CD4-positive, CD25-positive, alpha-beta regulatory T cell (primary cell): ENCODE measurements at regions not wholly inside any gene's neighbourhood (a gene's known extent, or its start where the extent isn't known, plus 50 kb on each side); places are given as distances from the start of the nearest gene placed in this dataset.
A peak's percentile ranks its signal among the peaks of the same experiment; 100 is the strongest.

Source experiments
- ATAC-seq, 2 donors: fragments of 150-1000 bp; cut with Tn5 transposase; one replicate each; pipeline ENCODE4 v1.10.0; 2021; ENCODE audit warnings: low read depth in 2 of 2, moderate number of reproducible peaks in 2 of 2, moderate library complexity in 1 of 2
- DNase-seq, 3 donors: peaks; one replicate each; pipeline versions ENCODE4 v3.0.0 to v3.0.0-alpha.2; 2012 to 2022; ENCODE audit warnings: mixed read lengths in 1 of 3
- H3K27ac ChIP-seq: one replicate; pipeline ENCODE4 v1.7.0; 2013; ENCODE audit warnings: mild to moderate bottlenecking, low read length; ENCODE audit not compliant: insufficient read depth, poor library complexity, severe bottlenecking
- H3K27me3 ChIP-seq: one replicate; pipeline ENCODE4 v1.7.0; 2013; ENCODE audit warnings: low read length; ENCODE audit not compliant: control insufficient read depth, insufficient read depth
- H3K36me3 ChIP-seq: one replicate; pipeline ENCODE4 v1.7.0; 2013; ENCODE audit warnings: mild to moderate bottlenecking, low read length, moderate library complexity; ENCODE audit not compliant: control insufficient read depth, insufficient read depth
- H3K4me1 ChIP-seq: 2 replicates; pipeline ENCODE4 v1.7.0; 2013; ENCODE audit warnings: mild to moderate bottlenecking, low read length; ENCODE audit not compliant: insufficient read depth, control insufficient read depth, poor library complexity, severe bottlenecking
- H3K4me3 ChIP-seq: one replicate; pipeline ENCODE4 v1.7.0; 2013; ENCODE audit warnings: low read depth, mild to moderate bottlenecking, low read length, moderate library complexity
- H3K9me3 ChIP-seq, 2 experiments: 1 replicate in 1 of 2; 2 replicates in 1 of 2; pipeline ENCODE4 v1.7.0; 2013; ENCODE audit warnings: low read length in 2 of 2, mild to moderate bottlenecking in 1 of 2, moderate library complexity in 1 of 2; ENCODE audit not compliant: control insufficient read depth in 2 of 2
- H3K27ac Mint-ChIP-seq, 3 donors: one replicate each; pipeline ENCODE4 v1.8.0; 2020 to 2022; ENCODE audit warnings: mild to moderate bottlenecking in 3 of 3, mixed read lengths in 3 of 3, moderate library complexity in 2 of 3
- H3K27me3 Mint-ChIP-seq: one replicate; pipeline ENCODE4 v1.8.0; 2022; ENCODE audit warnings: mild to moderate bottlenecking, mixed read lengths
- H3K36me3 Mint-ChIP-seq: one replicate; pipeline ENCODE4 v1.8.0; 2020; ENCODE audit warnings: mixed read lengths
- H3K4me1 Mint-ChIP-seq, 4 donors: one replicate each; pipeline ENCODE4 v1.8.0; 2020 to 2022; ENCODE audit warnings: mixed read lengths in 4 of 4, mild to moderate bottlenecking in 1 of 4
- H3K4me3 Mint-ChIP-seq, 4 donors: one replicate each; pipeline ENCODE4 v1.8.0; 2020 to 2022; ENCODE audit warnings: mild to moderate bottlenecking in 4 of 4, mixed read lengths in 4 of 4, moderate library complexity in 3 of 4
- H3K9me3 Mint-ChIP-seq, 7 donors: one replicate each; pipeline ENCODE4 v1.8.0; 2020 to 2022; ENCODE audit warnings: mixed read lengths in 7 of 7, mild to moderate bottlenecking in 3 of 7, moderate library complexity in 2 of 7

DNA sequence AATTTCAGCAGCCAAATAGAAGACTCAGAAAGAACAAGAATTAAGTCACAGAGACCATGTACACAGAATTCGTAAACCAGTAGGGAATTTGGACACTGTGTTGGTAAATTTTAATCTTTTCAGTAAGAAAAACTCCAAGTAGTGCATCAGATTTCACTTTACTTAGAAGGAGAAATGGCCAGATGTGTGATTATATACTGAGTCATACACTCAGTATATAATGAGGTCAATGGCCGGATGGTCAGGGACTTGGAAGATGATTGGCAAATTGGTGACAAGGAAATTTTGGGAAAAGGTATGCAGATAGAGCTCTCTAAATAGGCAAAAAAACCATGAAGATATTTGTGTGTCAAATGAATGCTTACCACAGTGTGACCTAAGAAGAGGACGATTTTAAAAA is 399.8 kb upstream of the LRRC7 start:
- Mint-ChIP-seq H3K9me3 (peaks cover 3 to 40% (median 11%) of the 10 kb centered on the region in 7 donors), H3K27ac (no peak overlapping the region), H3K4me1 (no peaks in the 10 kb centered on the region), H3K27me3 (no peaks in the 10 kb centered on the region), H3K4me3 (no peak overlapping the region), H3K36me3 (no peaks in the 10 kb centered on the region)
- ATAC-seq: no peak
- no peaks in the 10 kb centered on the region for H3K27me3 ChIP-seq
- no peaks in the 10 kb centered on the region for H3K9me3 ChIP-seq
- no peaks in the 10 kb centered on the region for H3K36me3 ChIP-seq
- no peak overlapping the region for H3K4me3 ChIP-seq
- DNase-seq: no peak
- no peak overlapping the region for H3K27ac ChIP-seq
- no peaks in the 10 kb centered on the region for H3K4me1 ChIP-seq

DNA sequence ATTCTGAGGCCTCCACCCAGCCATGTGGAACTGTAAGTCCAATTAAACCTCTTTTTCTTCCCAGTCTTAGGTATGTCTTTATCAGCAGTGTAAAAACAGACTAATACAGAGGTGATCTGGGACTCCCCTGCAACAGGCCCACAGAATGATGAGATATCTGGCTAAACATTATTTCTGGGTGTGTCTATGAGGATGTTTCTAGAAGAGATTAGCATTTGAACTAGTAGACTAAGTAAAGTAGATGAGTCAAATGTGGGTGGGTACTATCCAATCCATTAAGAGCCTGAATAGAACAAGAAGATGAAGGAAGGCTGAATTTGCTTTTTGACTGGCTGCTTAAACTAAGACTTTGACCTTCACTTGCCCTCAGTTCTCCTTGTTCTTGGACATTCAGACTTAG is 396.5 kb upstream of the LRRC7 start:
- Mint-ChIP-seq H3K36me3 (no peaks in the 10 kb centered on the region), H3K4me3 (no peak overlapping the region), H3K4me1 (no peaks in the 10 kb centered on the region)

DNA sequence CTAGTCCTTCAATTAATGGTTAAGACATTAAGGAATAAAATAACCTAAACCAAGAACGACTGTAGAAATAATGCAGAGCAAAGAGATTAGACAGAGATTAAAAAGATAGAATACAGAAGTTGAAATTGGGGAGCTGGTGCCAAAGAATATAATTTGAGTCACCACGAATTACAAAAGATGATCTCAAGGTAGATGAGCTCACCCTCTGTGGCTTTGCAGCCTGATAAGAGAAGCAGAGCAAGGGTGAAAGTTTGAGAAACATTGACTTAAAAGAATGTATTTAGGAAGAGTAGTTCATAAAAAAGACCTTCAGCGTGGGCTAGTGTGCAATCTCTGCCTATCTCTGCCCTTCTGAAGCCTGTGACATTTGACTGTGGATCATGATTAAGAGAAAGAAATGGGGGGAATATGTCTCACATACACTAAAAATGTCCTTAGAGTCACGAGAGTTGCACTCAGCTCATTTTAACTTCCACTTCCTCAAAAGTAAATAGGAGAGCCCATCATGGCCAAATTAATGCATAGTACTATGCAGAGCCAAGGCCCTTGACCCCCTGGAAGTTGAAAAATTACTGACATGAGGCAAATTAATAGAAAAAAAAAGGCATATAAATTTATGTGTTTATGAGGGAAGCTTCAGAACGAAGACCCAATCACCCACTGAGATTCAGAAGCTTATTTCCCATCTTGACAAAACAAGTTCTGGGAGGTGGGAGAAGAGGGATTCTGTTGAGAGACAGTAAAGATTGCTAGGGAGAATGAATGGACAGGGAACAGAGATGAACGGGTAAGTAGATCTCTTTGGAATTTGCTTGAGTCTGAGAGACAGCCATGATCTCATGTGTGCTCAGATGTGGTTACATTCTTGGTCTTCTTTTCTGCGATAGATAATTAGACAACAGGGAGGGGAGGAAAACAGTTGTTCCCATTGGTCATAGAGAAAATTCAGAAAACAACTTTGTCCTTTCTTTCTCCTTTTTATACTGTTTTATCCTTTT is 395.4 kb upstream of the LRRC7 start:
- H3K27me3 ChIP-seq: no peaks in the 10 kb centered on the region
- Mint-ChIP-seq H3K27ac (no peak overlapping the region), H3K27me3 (no peaks in the 10 kb centered on the region), H3K4me1 (no peaks in the 10 kb centered on the region), H3K4me3 (peak overlapping the region in 1 of 4 donors; percentile 61), H3K36me3 (no peaks in the 10 kb centered on the region), H3K9me3 (peaks cover 4 to 30% (median 9%) of the 10 kb centered on the region in 7 donors)
- no peaks in the 10 kb centered on the region for H3K9me3 ChIP-seq
- H3K27ac ChIP-seq: no peak overlapping the region
- DNase-seq (no peak), ATAC-seq (no peak)
- no peaks in the 10 kb centered on the region for H3K4me1 ChIP-seq
- no peak overlapping the region for H3K4me3 ChIP-seq
- H3K36me3 ChIP-seq: no peaks in the 10 kb centered on the region

More for the DNA sequence above, 396.5 kb upstream of the LRRC7 start:
- Histone ChIP-seq H3K4me1 (no peaks in the 10 kb centered on the region), H3K36me3 (no peaks in the 10 kb centered on the region), H3K9me3 (no peaks in the 10 kb centered on the region), H3K4me3 (no peak overlapping the region), H3K27me3 (no peaks in the 10 kb centered on the region), H3K27ac (no peak overlapping the region)
- no peak overlapping the region for H3K27ac Mint-ChIP-seq
- no peaks in the 10 kb centered on the region for H3K27me3 Mint-ChIP-seq
- ATAC-seq: no peak
- DNase-seq: no peak
- peaks cover 4 to 35% (median 9%) of the 10 kb centered on the region in 7 donors for H3K9me3 Mint-ChIP-seq

DNA sequence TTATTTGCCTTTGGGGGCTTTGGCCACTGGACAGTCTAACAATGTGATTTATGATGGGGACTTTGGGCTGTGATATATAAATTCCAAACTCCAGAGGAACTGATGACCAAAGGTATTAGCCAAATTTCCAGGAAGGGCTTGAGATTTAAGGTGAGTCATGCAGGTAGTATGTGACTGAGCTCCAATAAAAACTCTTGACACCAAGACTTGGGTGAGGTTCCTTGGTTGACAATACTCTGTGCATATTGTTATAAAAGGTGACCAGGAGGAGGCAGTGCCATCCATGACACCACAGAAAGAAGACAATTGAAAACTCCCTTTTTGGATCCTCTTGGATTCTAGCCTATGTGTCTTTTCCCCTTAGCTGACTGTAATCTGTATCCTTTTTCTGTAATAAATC is 392.7 kb upstream of the LRRC7 start:
- ATAC-seq: no peak
- H3K4me1 ChIP-seq: no peaks in the 10 kb centered on the region
- H3K27me3 Mint-ChIP-seq: no peaks in the 10 kb centered on the region
- no peak overlapping the region for H3K27ac Mint-ChIP-seq
- H3K4me1 Mint-ChIP-seq: no peaks in the 10 kb centered on the region
- H3K36me3 ChIP-seq: no peaks in the 10 kb centered on the region
- H3K27ac ChIP-seq: no peak overlapping the region
- DNase-seq: no peak
- H3K4me3 ChIP-seq: no peak overlapping the region
- no peaks in the 10 kb centered on the region for H3K27me3 ChIP-seq
- no peak overlapping the region for H3K4me3 Mint-ChIP-seq
- H3K9me3 Mint-ChIP-seq: peaks cover 3 to 18% (median 4%) of the 10 kb centered on the region in 7 donors
- H3K36me3 Mint-ChIP-seq: no peaks in the 10 kb centered on the region
- H3K9me3 ChIP-seq: no peaks in the 10 kb centered on the region

DNA sequence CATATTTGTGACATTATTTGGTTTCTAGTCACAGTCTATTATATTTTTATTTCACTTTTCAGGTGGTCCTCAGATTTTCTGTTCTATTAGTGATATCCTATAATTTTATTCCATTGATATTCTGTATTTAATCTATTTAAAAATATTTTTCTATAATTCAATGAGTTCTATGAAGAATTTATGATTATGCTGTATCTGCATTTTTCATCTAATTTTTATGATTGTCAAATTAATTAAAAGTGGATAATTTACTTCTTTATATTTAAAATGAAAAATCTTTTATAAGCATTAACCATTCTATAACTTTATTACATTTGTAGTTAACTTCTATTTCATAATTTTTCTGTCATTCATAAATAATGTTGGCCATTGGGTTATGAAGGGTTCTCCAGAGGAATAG is 387.4 kb upstream of the LRRC7 start:
- no peak overlapping the region for H3K4me3 Mint-ChIP-seq
- no peaks in the 10 kb centered on the region for H3K4me1 ChIP-seq
- no peak overlapping the region for H3K27ac ChIP-seq
- H3K27me3 Mint-ChIP-seq: no peaks in the 10 kb centered on the region
- no peaks in the 10 kb centered on the region for H3K36me3 Mint-ChIP-seq
- no peaks in the 10 kb centered on the region for H3K36me3 ChIP-seq
- no peak overlapping the region for H3K27ac Mint-ChIP-seq
- no peaks in the 10 kb centered on the region for H3K4me1 Mint-ChIP-seq
- H3K4me3 ChIP-seq: no peak overlapping the region
- no peaks in the 10 kb centered on the region for H3K9me3 ChIP-seq
- no peak for ATAC-seq
- H3K9me3 Mint-ChIP-seq: peaks cover 0 to 5% (median 0%) of the 10 kb centered on the region in 7 donors
- H3K27me3 ChIP-seq: no peaks in the 10 kb centered on the region
- DNase-seq: no peak

DNA sequence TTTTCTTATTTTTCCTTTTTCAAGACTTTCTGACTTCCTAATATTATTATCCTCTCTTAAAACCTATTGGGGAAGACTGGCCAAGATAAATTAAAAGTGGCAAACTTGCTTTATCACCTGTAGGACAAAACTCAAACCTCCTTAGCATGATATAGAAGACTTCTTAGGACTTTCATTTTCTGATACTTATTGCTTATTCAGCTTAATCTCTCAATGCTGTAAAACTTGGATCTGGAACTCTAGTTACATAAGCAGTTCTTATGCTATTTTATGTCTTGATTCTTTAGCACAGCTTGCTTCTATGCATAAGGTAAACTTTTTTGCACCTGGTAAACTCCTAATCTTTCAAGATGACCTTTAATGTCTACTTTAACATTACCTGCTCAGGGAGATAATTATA is 382.3 kb upstream of the LRRC7 start:
- Mint-ChIP-seq H3K27ac (no peak overlapping the region), H3K4me3 (no peak overlapping the region), H3K27me3 (no peaks in the 10 kb centered on the region), H3K9me3 (peaks cover 0 to 8% (median 3%) of the 10 kb centered on the region in 7 donors), H3K36me3 (no peaks in the 10 kb centered on the region), H3K4me1 (no peaks in the 10 kb centered on the region)
- Histone ChIP-seq H3K4me3 (no peak overlapping the region), H3K9me3 (no peaks in the 10 kb centered on the region), H3K27ac (no peak overlapping the region), H3K4me1 (no peaks in the 10 kb centered on the region), H3K27me3 (no peaks in the 10 kb centered on the region), H3K36me3 (no peaks in the 10 kb centered on the region)
- DNase-seq (no peak), ATAC-seq (no peak)

DNA sequence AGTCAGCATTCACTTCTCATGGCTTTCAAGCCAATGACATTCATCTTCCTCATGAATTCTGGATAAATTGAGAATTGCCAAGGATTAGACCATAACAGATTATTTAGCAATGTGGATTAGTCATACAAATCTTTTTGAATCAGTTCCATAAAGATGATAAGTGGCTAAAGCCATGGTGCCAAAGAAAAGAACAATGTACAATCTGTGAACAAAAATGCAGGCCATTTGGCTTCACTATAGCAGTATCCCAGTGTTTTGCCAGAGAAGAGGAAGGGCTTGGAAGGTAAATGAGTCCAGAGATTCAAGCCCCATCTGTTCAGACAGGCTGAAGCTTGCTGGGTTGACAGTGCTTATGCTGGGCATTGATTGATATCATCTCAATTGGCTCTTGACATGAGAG is 376.4 kb upstream of the LRRC7 start:
- DNase-seq (no peak), ATAC-seq (no peak)
- no peaks in the 10 kb centered on the region for H3K36me3 ChIP-seq
- H3K27ac ChIP-seq: no peak overlapping the region
- no peak overlapping the region for H3K27ac Mint-ChIP-seq
- H3K9me3 ChIP-seq: no peaks in the 10 kb centered on the region
- no peaks in the 10 kb centered on the region for H3K27me3 ChIP-seq
- H3K27me3 Mint-ChIP-seq: no peaks in the 10 kb centered on the region
- no peaks in the 10 kb centered on the region for H3K4me1 Mint-ChIP-seq
- H3K4me3 Mint-ChIP-seq: no peak overlapping the region
- no peaks in the 10 kb centered on the region for H3K36me3 Mint-ChIP-seq
- no peaks in the 10 kb centered on the region for H3K4me1 ChIP-seq
- H3K9me3 Mint-ChIP-seq: peaks cover 3 to 12% (median 7%) of the 10 kb centered on the region in 7 donors
- H3K4me3 ChIP-seq: no peak overlapping the region

DNA sequence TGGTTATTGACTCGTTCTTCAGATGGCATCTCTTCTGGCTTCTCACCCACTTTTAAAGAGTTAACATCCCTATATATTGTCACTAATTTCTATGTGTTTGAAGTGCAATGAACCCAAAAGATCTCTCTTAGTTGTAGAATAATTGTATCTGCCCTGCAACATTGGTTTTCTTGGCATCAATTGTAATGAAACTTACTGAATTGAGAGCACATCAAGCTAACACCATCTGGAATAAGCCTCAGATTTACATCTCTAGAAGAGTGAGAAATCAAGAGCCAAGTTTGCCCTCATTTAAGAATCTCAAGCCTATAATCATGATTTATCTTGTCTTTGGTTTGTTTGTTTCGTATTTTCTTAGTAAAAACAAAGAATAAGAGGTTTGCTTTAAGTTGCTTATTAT is 372.6 kb upstream of the LRRC7 start:
- H3K4me1 ChIP-seq: no peaks in the 10 kb centered on the region
- H3K4me3 Mint-ChIP-seq: no peak overlapping the region
- DNase-seq: no peak
- no peaks in the 10 kb centered on the region for H3K4me1 Mint-ChIP-seq
- H3K9me3 ChIP-seq: no peaks in the 10 kb centered on the region
- H3K27me3 Mint-ChIP-seq: no peaks in the 10 kb centered on the region
- no peak overlapping the region for H3K27ac ChIP-seq
- H3K4me3 ChIP-seq: no peak overlapping the region
- H3K27me3 ChIP-seq: no peaks in the 10 kb centered on the region
- H3K36me3 Mint-ChIP-seq: no peaks in the 10 kb centered on the region
- H3K36me3 ChIP-seq: no peaks in the 10 kb centered on the region
- no peak overlapping the region for H3K27ac Mint-ChIP-seq
- ATAC-seq: no peak
- peaks cover 3 to 16% (median 6%) of the 10 kb centered on the region in 7 donors for H3K9me3 Mint-ChIP-seq
